EH (cell line): ENCODE measurements at regions not wholly inside any gene's neighbourhood (a gene's known extent, or its start where the extent isn't known, plus 50 kb on each side); places are given as distances from the start of the nearest gene placed in this dataset.

Source experiments
- DNase-seq: peaks from one replicate; pipeline ENCODE4 v3.0.0-alpha.2; 2015; ENCODE audit warnings: low read depth

DNA sequence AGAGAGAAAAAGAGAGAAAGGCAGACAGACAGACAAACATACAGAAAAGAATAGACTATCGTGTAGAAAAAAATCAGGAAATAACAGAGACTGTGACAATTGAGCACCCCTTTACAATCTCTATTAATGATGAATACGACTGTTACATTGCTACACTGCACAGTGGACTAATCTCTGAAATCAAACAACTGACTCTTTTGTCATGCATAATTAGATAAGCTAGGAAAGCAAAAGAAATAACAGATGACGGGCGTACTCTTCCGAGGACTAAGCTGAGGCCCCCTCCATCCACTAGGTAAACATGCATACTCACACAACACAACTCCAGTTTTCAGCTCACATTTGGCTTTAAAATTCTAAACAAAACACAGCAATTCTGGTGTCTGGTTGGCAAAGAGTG is 267.0 kb downstream of the NOL4 start:
- DNase-seq, result no peak

DNA sequence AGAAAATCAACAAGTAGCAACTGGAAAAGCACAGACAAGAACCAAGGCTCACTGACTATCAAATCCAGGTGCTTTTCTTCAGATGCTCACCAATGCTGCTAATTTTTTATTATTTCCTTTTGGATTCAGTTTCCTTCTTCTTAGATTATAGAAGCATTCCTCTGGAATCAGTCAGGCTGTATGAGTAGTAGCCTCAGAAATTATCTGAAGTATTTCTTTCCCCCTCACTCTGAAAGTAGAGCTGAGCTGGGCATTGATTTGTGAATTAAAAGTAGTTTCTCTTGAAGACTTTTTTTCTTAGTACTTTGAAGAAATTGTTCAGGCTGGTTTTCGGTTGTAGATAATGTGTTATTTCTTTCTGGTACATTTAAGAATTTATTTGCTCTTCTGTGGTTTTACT is 273.7 kb downstream of the NOL4 start:
- no peak for DNase-seq

DNA sequence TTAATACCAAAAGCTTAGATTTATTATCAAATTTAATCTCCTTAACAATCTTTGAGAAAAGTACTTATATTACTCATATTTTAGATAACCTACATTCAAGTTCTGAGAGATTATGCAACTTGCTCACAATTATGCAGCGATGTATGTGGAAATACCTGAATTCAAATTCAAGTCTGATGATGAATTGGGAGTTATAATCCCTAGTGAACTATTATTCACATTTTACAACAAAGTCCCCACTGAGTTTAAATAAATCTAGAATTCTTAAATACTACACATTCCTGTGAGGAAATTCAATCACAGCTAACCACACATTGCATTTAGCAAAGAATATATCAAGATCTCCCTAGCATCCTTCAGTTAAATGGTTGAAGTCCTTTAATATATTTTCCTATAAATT is 278.4 kb downstream of the NOL4 start:
- no peak for DNase-seq

- no peak for DNase-seq
Measured at GRCh38 chr18:33944493-33944892, 280.2 kb downstream of the NOL4 start.

- no peak for DNase-seq
Measured at GRCh38 chr18:33937270-33937816, 287.4 kb downstream of the NOL4 start.

DNA sequence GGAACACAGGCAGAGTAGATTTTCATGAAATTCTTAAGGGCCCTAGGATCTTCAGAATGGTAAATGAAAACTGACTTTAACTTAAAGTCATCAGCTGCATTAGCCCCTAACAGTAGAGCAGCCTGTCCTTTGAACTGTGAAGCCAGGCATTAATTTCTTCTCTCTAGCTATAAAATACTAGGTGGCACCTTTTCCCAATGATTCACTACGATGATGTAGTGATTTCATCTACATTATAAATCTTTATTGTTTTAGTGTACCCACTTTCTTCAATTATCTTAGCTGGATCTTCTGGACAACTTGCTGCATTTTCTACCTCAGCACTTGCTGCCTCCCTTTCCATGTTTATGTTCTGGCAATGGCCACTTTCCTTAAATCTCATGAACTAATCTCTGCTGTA is 290.5 kb downstream of the NOL4 start:
- DNase-seq, result no peak

DNA sequence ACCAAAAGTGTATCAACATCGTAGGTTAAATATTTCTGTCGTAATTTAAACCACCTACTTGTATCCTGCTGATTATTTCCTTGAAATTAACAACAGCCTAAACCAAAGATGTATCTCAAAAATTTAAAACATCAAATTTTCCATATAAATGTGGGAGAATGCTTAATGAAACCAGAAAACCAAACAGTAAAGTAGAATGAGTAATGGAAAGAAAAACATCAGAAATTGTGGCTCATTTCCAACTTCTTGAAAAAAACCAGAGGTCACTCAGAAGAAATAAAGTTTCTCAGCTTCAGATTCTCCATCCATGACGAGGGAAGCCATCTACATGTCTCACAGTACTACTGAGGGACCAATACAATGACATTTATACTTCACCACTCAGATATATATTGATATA is 296.5 kb downstream of the NOL4 start:
- no peak for DNase-seq

DNA sequence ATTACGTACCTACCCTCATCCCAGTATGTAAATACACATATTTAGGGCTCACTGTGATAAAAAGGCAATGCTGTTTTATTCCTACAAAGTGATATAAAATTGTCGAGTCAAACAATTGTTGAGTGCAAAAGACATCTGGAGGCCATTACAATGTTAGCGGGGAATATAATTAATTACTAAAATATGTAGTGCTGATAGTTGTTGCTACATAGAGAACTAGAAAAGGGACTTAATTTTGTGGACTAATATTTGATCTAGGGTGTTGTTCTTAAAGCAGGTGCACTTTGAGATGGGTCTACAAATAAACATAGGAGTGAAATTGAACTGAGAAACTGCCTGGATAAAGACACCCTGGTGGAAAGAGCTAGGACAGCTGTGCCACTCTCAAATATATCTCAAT is 300.1 kb downstream of the NOL4 start:
- DNase-seq, result no peak

DNA sequence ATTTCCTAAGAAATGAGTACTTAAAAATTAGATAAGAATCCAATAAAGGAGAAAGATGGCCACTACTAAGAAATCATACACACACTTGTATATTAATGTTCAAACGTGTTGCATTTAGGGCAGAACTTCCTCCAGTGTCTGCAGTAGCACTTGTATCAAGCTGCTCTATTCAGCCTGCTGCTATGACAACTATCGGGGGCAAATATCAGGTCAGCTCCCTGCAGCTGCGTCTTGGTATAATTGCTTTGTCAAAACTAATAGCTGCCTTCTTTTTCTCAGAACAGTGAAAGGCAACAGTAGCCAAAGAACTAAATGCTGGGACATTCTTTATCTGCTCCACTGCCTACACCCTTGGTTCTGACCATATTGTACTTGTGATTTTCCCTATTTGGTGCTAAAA is 300.7 kb downstream of the NOL4 start:
- no peak for DNase-seq

- no peak for DNase-seq
Measured at GRCh38 chr18:33918571-33918970, 306.1 kb downstream of the NOL4 start.

- no peak for DNase-seq
Measured at GRCh38 chr18:33916200-33916599, 308.5 kb downstream of the NOL4 start.

- no peak for DNase-seq
Measured at GRCh38 chr18:33914399-33914798, 310.3 kb downstream of the NOL4 start.

DNA sequence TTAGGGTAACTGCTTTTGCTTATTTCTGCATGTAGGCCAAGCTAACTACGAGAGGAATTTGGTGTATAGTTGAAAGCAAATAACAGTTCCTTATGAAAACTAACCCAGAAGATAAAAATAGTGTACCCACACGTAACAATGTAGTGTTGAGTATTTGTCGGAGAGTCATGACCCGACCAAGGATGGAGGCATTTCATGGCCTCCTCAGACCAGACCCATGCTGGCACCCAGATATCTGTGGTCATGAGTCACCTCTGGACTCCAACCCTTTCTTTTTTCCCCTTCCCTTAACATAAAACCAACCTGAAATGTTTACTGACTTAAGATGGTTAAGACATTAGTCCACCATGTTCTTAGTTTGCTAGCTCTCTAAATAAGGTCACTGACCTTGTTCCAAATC is 318.7 kb downstream of the NOL4 start:
- no peak for DNase-seq

- no peak for DNase-seq
Measured at GRCh38 chr18:33901894-33902512, 322.7 kb downstream of the NOL4 start.

DNA sequence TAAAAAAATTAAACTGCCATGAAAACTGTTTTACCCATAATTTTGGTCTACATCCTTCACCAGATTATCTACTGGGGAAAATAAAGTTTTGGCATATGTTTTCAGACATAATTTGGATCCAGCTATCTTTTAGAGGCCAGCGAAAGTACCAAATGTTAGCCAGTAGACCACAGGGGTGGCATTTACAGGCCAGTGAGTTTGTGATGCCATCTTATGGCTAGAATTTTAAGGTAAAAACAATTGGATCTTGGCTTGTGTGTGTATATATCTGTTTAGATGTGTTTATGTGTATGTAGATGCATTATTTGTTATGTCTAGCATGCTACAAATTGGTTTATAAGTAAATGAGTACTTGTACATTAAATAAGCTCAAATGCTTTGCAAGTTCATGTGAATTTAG is 322.6 kb downstream of the ASXL3 start:
- DNase-seq, result no peak

DNA sequence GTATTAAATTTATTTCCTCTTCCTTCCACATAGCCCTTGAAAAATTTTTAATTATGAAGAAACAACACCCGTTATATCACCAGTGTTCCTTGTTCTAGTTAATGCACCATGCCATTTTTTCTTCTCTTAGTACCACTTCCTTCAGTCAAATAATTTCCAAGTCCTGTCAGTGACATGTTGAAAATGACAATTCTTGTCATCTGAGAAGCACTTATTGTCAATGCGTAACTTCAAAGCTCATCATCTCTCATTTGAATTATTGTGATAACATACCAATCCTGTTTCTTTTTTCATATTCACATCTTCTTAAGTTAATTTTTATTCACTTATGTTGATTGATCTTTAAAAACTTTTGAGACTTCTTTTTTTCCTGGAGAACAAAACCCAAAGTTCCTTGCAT is 320.4 kb downstream of the ASXL3 start:
- no peak for DNase-seq

- no peak for DNase-seq
Measured at GRCh38 chr18:33878213-33878612, 300.2 kb downstream of the ASXL3 start.

DNA sequence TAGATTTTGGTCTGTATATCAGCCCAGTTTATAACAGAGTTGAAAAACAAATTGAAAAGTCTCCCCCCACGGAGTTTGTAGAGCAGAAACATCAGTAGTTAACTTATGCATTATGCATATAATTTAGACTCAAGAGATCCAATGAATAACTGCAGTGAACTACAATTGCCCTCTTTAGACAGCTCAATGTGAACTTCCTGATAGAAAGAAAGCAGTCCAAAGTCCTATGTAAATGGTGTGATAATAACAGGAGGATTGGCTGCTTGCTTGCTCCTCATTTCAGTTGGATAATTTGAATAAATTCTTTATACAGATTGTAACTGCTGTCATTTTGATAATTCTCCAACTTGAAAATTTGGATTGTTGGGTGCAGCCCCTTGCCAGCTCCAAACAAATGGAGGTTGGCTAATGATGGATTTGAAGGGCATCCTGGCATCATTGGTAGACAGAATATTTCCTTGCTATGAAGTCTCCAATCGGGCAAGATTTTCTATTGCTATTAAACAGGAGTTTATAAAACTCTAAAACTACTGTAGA is 297.1 kb downstream of the ASXL3 start:
- DNase-seq, result no peak

DNA sequence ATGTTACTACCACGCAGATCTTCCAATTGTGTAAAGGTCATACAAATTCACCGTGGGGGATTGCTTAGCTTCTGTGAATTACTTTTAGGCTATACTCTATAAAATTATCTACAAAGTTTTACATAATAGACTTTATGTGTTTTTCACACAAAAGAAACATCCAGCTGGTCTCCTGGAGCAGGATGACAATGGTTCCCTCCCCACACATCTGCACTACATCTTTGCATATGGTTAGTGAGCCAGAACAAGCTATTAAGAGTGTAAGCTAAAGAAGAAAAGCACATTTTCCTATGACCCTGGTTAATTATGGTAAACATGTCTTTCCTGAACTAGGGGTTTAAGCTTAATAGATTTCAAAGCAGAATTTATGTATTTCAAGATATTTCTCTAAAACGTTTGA is 295.1 kb downstream of the ASXL3 start:
- no peak for DNase-seq

DNA sequence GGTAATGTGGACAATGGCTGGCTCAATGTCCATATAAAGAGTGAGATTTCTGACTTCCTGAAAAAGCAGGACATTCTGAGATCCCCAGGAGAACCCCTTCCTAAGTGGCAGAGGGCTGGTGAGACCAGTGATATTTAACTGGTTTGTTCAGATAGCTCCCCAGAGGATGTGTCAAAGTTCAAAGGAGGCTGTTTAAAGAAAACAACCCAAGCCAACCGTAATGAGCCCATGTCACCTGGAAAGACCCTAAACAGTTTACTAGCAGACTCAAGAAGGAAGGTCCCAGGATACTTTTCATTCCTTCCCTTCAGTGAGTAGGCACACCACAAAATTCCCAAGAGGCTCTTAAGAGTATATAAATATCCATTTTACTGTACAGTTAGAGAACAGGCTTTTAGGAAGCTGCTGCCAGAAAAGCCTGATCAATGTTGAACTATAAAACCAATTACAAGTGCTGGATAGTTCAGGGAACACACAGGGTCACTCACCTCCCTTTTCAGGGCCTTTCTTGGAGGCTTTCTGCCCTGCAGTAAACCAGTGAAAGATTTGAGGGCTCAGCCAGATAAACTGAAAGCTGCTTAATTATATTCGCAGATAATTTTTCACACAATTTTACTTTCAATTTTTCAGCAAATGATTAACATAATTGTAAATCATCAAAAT is 293.5 kb downstream of the ASXL3 start:
- DNase-seq, result no peak

- DNase-seq, result no peak
Measured at GRCh38 chr18:33870059-33870458, 292.0 kb downstream of the ASXL3 start.

DNA sequence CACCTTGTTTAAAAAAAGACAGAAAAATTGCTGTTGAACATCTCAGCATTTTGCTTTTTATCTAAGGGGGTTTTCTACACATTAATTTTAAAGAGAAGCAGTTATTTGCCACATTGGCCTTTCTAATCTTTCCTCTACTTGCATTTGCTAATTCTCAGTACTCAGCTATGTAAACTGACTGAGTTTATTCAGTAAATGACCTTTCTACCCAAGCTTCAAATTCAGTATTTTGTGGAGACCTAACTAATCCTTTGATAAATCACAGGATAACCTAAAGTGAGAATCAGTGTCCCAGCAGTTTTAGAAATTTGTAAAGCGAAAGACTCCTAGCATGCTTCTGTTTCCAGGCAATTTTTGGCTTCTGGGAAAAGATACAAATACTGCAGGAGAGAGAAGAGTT is 288.4 kb downstream of the ASXL3 start:
- DNase-seq, result no peak

DNA sequence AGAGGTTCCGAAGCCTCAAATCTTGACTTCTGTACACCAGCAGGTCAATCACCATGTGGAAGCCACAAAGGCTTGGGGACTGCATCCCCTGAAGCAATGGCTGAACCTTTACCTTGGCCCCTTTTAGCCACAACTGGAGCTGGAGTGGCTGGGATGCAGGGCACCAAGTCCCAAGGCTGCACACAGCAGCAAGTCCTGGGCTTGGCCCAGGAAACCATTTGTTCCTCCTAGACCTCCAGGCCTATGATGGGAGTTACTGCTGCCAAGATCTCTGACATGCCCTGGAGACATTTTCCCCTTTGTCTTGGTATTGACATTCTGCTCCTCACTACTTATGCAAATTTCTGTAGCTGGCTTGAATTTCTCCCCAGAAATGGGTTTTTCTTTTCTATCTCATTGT is 285.9 kb downstream of the ASXL3 start:
- no peak for DNase-seq

GRCh38 chr18:33854827-33855139 is 276.8 kb downstream of the ASXL3 start:
- DNase-seq, result no peak
